H1 (cell line): ENCODE measurements at regions not wholly inside any gene's neighbourhood (a gene's known extent, or its start where the extent isn't known, plus 50 kb on each side); places are given as distances from the start of the nearest gene placed in this dataset.

Experiments
- EZH2 ChIP-seq: fragments of 200-600 bp; sonication (generic); IDR thresholded peaks from 2 replicates; pipeline ENCODE4 v1.7.1; 2012; ENCODE audit warnings: low read depth, mild to moderate bottlenecking, moderate library complexity, low read length, inconsistent platforms; ENCODE audit not compliant: severe bottlenecking
- RFX5 ChIP-seq: IDR thresholded peaks from 2 replicates; pipeline ENCODE4 v1.6.1; 2011; ENCODE audit warnings: low read depth, low read length, improper control_type of control experiment, borderline replicate concordance
- RNF2 ChIP-seq: fragments of 200-900, 300-1000 bp; sonication (generic); IDR thresholded peaks from 2 replicates; pipeline ENCODE4 v1.7.1; 2016; ENCODE audit warnings: borderline replicate concordance, low read depth, mild to moderate bottlenecking, antibody characterized with exemption, low read length; ENCODE audit not compliant: poor library complexity, severe bottlenecking; ENCODE audit errors: missing control alignments
- TBP ChIP-seq: IDR thresholded peaks from 2 replicates; pipeline ENCODE4 v1.6.1; 2011; ENCODE audit warnings: low read depth, low read length, improper control_type of control experiment
- TF ChIP-seq, protein P1 (sequence below): fragments of 300-600 bp; sonication (generic); IDR thresholded peaks from 2 replicates; pipeline ENCODE4 v1.7.1; 2012; ENCODE audit warnings: low read length, moderate library complexity, mild to moderate bottlenecking, inconsistent platforms; ENCODE audit not compliant: insufficient replicate concordance

DNA sequence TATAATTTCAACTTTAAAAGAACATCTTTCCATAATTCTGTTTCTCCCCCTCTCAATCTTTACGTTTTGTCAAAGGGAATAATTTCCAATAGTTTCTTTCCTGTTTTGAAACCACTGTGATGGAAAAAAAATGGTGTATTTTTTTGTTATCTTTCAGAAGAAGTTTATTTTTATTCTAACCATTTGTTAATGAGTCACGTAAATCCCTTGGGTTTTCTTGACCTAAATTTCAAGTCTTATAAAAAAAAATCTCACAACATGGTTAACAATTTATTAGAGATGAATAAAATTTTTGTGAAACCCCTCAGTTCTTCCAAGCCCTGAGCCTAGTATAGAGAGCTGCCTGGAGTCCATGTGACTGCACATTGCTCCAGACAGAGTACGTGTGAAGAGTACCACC, 106.1 kb upstream of the FBXL17 start (continued):
- TF ChIP-seq, protein P1, sequence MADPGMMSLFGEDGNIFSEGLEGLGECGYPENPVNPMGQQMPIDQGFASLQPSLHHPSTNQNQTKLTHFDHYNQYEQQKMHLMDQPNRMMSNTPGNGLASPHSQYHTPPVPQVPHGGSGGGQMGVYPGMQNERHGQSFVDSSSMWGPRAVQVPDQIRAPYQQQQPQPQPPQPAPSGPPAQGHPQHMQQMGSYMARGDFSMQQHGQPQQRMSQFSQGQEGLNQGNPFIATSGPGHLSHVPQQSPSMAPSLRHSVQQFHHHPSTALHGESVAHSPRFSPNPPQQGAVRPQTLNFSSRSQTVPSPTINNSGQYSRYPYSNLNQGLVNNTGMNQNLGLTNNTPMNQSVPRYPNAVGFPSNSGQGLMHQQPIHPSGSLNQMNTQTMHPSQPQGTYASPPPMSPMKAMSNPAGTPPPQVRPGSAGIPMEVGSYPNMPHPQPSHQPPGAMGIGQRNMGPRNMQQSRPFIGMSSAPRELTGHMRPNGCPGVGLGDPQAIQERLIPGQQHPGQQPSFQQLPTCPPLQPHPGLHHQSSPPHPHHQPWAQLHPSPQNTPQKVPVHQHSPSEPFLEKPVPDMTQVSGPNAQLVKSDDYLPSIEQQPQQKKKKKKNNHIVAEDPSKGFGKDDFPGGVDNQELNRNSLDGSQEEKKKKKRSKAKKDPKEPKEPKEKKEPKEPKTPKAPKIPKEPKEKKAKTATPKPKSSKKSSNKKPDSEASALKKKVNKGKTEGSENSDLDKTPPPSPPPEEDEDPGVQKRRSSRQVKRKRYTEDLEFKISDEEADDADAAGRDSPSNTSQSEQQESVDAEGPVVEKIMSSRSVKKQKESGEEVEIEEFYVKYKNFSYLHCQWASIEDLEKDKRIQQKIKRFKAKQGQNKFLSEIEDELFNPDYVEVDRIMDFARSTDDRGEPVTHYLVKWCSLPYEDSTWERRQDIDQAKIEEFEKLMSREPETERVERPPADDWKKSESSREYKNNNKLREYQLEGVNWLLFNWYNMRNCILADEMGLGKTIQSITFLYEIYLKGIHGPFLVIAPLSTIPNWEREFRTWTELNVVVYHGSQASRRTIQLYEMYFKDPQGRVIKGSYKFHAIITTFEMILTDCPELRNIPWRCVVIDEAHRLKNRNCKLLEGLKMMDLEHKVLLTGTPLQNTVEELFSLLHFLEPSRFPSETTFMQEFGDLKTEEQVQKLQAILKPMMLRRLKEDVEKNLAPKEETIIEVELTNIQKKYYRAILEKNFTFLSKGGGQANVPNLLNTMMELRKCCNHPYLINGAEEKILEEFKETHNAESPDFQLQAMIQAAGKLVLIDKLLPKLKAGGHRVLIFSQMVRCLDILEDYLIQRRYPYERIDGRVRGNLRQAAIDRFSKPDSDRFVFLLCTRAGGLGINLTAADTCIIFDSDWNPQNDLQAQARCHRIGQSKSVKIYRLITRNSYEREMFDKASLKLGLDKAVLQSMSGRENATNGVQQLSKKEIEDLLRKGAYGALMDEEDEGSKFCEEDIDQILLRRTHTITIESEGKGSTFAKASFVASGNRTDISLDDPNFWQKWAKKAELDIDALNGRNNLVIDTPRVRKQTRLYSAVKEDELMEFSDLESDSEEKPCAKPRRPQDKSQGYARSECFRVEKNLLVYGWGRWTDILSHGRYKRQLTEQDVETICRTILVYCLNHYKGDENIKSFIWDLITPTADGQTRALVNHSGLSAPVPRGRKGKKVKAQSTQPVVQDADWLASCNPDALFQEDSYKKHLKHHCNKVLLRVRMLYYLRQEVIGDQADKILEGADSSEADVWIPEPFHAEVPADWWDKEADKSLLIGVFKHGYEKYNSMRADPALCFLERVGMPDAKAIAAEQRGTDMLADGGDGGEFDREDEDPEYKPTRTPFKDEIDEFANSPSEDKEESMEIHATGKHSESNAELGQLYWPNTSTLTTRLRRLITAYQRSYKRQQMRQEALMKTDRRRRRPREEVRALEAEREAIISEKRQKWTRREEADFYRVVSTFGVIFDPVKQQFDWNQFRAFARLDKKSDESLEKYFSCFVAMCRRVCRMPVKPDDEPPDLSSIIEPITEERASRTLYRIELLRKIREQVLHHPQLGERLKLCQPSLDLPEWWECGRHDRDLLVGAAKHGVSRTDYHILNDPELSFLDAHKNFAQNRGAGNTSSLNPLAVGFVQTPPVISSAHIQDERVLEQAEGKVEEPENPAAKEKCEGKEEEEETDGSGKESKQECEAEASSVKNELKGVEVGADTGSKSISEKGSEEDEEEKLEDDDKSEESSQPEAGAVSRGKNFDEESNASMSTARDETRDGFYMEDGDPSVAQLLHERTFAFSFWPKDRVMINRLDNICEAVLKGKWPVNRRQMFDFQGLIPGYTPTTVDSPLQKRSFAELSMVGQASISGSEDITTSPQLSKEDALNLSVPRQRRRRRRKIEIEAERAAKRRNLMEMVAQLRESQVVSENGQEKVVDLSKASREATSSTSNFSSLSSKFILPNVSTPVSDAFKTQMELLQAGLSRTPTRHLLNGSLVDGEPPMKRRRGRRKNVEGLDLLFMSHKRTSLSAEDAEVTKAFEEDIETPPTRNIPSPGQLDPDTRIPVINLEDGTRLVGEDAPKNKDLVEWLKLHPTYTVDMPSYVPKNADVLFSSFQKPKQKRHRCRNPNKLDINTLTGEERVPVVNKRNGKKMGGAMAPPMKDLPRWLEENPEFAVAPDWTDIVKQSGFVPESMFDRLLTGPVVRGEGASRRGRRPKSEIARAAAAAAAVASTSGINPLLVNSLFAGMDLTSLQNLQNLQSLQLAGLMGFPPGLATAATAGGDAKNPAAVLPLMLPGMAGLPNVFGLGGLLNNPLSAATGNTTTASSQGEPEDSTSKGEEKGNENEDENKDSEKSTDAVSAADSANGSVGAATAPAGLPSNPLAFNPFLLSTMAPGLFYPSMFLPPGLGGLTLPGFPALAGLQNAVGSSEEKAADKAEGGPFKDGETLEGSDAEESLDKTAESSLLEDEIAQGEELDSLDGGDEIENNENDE: no peak
- TF ChIP-seq TBP (no peak), RNF2 (no peak), EZH2 (no peak), RFX5 (no peak)
